Right atrium auricular region (tissue), 2 donors: ENCODE measurements at regions not wholly inside any gene's neighbourhood (a gene's known extent, or its start where the extent isn't known, plus 50 kb on each side); places are given as distances from the start of the nearest gene placed in this dataset.

ENCODE experiments used
- DNase-seq: peaks from one replicate; pipeline ENCODE4 v3.0.0-alpha.2; 2019; ENCODE audit warnings: low spot score
- H3K27ac ChIP-seq, 2 donors: fragments of 200-600 bp; sonication (generic); 1 replicate in 1 of 2; 2 replicates in 1 of 2; pipeline ENCODE4 v1.5.1; 2016 to 2019
- H3K27me3 ChIP-seq, 2 donors: fragments of 200-600 bp; sonication (generic); one replicate each; pipeline versions ENCODE4 v1.5.1 to v1.6.0; 2017 to 2019
- H3K36me3 ChIP-seq: fragments of 200-600 bp; sonication (generic); one replicate; pipeline ENCODE4 v1.5.1; 2016
- H3K4me1 ChIP-seq, 2 donors: fragments of 200-600 bp; sonication (generic); one replicate each; pipeline versions ENCODE4 v1.5.1 to v1.6.0; 2017 to 2019
- H3K4me3 ChIP-seq, 2 donors: fragments of 200-600 bp; sonication (generic); 1 replicate in 1 of 2; 2 replicates in 1 of 2; pipeline ENCODE4 v1.5.1; 2017 to 2019; ENCODE audit warnings: mild to moderate bottlenecking in 1 of 2, moderate library complexity in 1 of 2
- H3K9me3 ChIP-seq, 2 donors: fragments of 200-600 bp; sonication (generic); one replicate each; pipeline ENCODE4 v1.5.1; 2019
- CTCF ChIP-seq, 2 donors: fragments of 200-600 bp; sonication (generic); IDR thresholded peaks; one replicate each; pipeline ENCODE4 v1.5.1; 2019; ENCODE audit warnings: antibody characterized with exemption in 2 of 2

- Histone ChIP-seq H3K27me3 (no peaks in the 10 kb centered on the region), H3K9me3 (no peaks in the 10 kb centered on the region), H3K4me1 (no peaks in the 10 kb centered on the region), H3K36me3 (no peaks in the 10 kb centered on the region), H3K27ac (no peak overlapping the region), H3K4me3 (no peak overlapping the region)
- no peak for DNase-seq
- no peak for TF ChIP-seq CTCF (IDR thresholded peaks at IDR 0.05)
Measured at GRCh38 chr4:73685052-73685451, 55.3 kb upstream of the CXCL8 start.

- DNase-seq = no peak
- Histone ChIP-seq H3K9me3 (no peaks in the 10 kb centered on the region), H3K27me3 (no peaks in the 10 kb centered on the region), H3K4me3 (no peak overlapping the region), H3K27ac (no peak overlapping the region), H3K4me1 (no peaks in the 10 kb centered on the region), H3K36me3 (no peaks in the 10 kb centered on the region)
- TF ChIP-seq CTCF (IDR thresholded peaks at IDR 0.05) = no peak
Measured at GRCh38 chr4:73687421-73687820, 52.9 kb upstream of the CXCL8 start.

GRCh38 chr4:73690051-73690738 is 50.2 kb upstream of the CXCL8 start:
- Histone ChIP-seq H3K4me1 (no peaks in the 10 kb centered on the region), H3K9me3 (no peaks in the 10 kb centered on the region), H3K4me3 (no peak overlapping the region), H3K27ac (no peak overlapping the region), H3K36me3 (no peaks in the 10 kb centered on the region), H3K27me3 (no peaks in the 10 kb centered on the region)
- no peak for DNase-seq
- TF ChIP-seq CTCF (IDR thresholded peaks at IDR 0.05) = no peak
